MM.1S (cell line): ENCODE measurements at regions not wholly inside any gene's neighbourhood (a gene's known extent, or its start where the extent isn't known, plus 50 kb on each side); places are given as distances from the start of the nearest gene placed in this dataset.

Experiments
- DNase-seq: peaks from one replicate; pipeline ENCODE4 v3.0.0-alpha.2; 2015
- H2AFZ ChIP-seq: fragments of 300-600 bp; sonication (generic); 2 replicates; pipeline ENCODE4 v1.6.0; 2016; ENCODE audit warnings: antibody characterized with exemption, low read length
- H3F3A ChIP-seq: fragments of 300-600 bp; sonication (generic); 2 replicates; pipeline ENCODE4 v1.6.1; 2016; ENCODE audit warnings: mild to moderate bottlenecking, antibody characterized with exemption, low read length, moderate library complexity, mixed read lengths; ENCODE audit not compliant: insufficient read depth
- H3K27ac ChIP-seq: fragments of 300-600 bp; sonication (generic); 2 replicates; pipeline ENCODE4 v1.5.1; 2016; ENCODE audit warnings: mild to moderate bottlenecking, low read length
- H3K27me3 ChIP-seq: fragments of 300-600 bp; sonication (generic); replicated peaks from 2 replicates; pipeline ENCODE4 v1.6.0; 2016; ENCODE audit warnings: low read length; ENCODE audit not compliant: insufficient read depth
- H3K36me3 ChIP-seq: fragments of 300-600 bp; sonication (generic); replicated peaks from 2 replicates; pipeline ENCODE4 v1.6.1; 2016; ENCODE audit warnings: mild to moderate bottlenecking, low read length, mixed read lengths; ENCODE audit not compliant: insufficient read depth
- H3K4me1 ChIP-seq: fragments of 300-600 bp; sonication (generic); 2 replicates; pipeline ENCODE4 v1.6.1; 2016; ENCODE audit warnings: low read length, mixed read lengths
- H3K4me2 ChIP-seq: fragments of 300-600 bp; sonication (generic); 2 replicates; pipeline ENCODE4 v1.6.0; 2016; ENCODE audit warnings: low read depth, low read length
- H3K4me3 ChIP-seq: fragments of 300-600 bp; sonication (generic); 2 replicates; pipeline ENCODE4 v1.5.1; 2016; ENCODE audit warnings: low read length, mixed read lengths
- H3K79me2 ChIP-seq: fragments of 300-600 bp; sonication (generic); 2 replicates; pipeline ENCODE4 v1.6.1; 2016; ENCODE audit warnings: mixed run types, low read length, mixed read lengths
- H3K9ac ChIP-seq: fragments of 300-600 bp; sonication (generic); 2 replicates; pipeline ENCODE4 v1.6.1; 2016; ENCODE audit warnings: low read length, mixed read lengths
- H3K9me2 ChIP-seq: fragments of 300-600 bp; sonication (generic); replicated peaks from 2 replicates; pipeline ENCODE4 v1.6.1; 2016; ENCODE audit warnings: mild to moderate bottlenecking, low read length, mixed read lengths; ENCODE audit not compliant: insufficient read depth
- H3K9me3 ChIP-seq: fragments of 300-600 bp; sonication (generic); replicated peaks from 2 replicates; pipeline ENCODE4 v1.6.1; 2016; ENCODE audit warnings: mild to moderate bottlenecking, low read length, mixed read lengths; ENCODE audit not compliant: insufficient read depth
- H4K20me1 ChIP-seq: fragments of 300-600 bp; sonication (generic); 2 replicates; pipeline ENCODE4 v1.6.1; 2016; ENCODE audit warnings: mild to moderate bottlenecking, low read length, moderate library complexity, mixed read lengths; ENCODE audit not compliant: insufficient read depth
- CTCF ChIP-seq: fragments of 300-600 bp; sonication (generic); IDR thresholded peaks from 2 replicates; pipeline ENCODE4 v1.5.1; 2016; ENCODE audit warnings: antibody characterized with exemption, low read length, mixed read lengths
- EZH2 ChIP-seq: fragments of 300-600 bp; sonication (generic); optimal IDR thresholded peaks from 2 replicates; pipeline ENCODE3; 2017; ENCODE audit warnings: low read depth, mild to moderate bottlenecking, antibody characterized with exemption, low read length, mixed read lengths
- EZH2phosphoT487 ChIP-seq: fragments of 300-600 bp; sonication (generic); IDR thresholded peaks from 2 replicates; pipeline ENCODE4 v1.6.1; 2018; ENCODE audit warnings: antibody characterized with exemption, low read length

GRCh38 chr5:81904861-81905260 is 67.0 kb upstream of the ATG10 start:
- no peaks in the 10 kb centered on the region for H3K9me3 ChIP-seq
- no peaks in the 10 kb centered on the region for H3F3A ChIP-seq
- no peaks in the 10 kb centered on the region for H3K4me1 ChIP-seq
- no peak overlapping the region for H3K9ac ChIP-seq
- H4K20me1 ChIP-seq, result no peaks in the 10 kb centered on the region
- no peak overlapping the region for H2AFZ ChIP-seq
- H3K36me3 ChIP-seq, result no peaks in the 10 kb centered on the region
- H3K27me3 ChIP-seq, result no peaks in the 10 kb centered on the region
- H3K4me2 ChIP-seq, result no peak overlapping the region
- no peak overlapping the region for H3K27ac ChIP-seq
- TF ChIP-seq EZH2 (no peak), EZH2phosphoT487 (no peak), CTCF (no peak)
- no peaks in the 10 kb centered on the region for H3K9me2 ChIP-seq
- H3K4me3 ChIP-seq, result no peak overlapping the region
- H3K79me2 ChIP-seq, result no peaks in the 10 kb centered on the region
- no peak for DNase-seq

GRCh38 chr5:81904166-81904565 is 67.7 kb upstream of the ATG10 start:
- Histone ChIP-seq H3K36me3 (no peaks in the 10 kb centered on the region), H2AFZ (no peak overlapping the region), H3K9me3 (no peaks in the 10 kb centered on the region), H3K4me1 (no peaks in the 10 kb centered on the region), H3K79me2 (no peaks in the 10 kb centered on the region), H3K4me3 (no peak overlapping the region), H3K9me2 (no peaks in the 10 kb centered on the region), H4K20me1 (no peaks in the 10 kb centered on the region), H3K9ac (no peak overlapping the region), H3F3A (no peaks in the 10 kb centered on the region), H3K27ac (no peak overlapping the region), H3K27me3 (no peaks in the 10 kb centered on the region), H3K4me2 (no peak overlapping the region)
- DNase-seq, result no peak
- TF ChIP-seq EZH2phosphoT487 (no peak), EZH2 (no peak), CTCF (no peak)

GRCh38 chr5:81901586-81901985 is 70.2 kb upstream of the ATG10 start:
- Histone ChIP-seq H3K79me2 (no peaks in the 10 kb centered on the region), H3K27me3 (no peaks in the 10 kb centered on the region), H3K4me1 (no peaks in the 10 kb centered on the region), H3F3A (no peaks in the 10 kb centered on the region), H3K4me2 (no peak overlapping the region), H3K9me2 (no peaks in the 10 kb centered on the region), H3K4me3 (no peak overlapping the region), H4K20me1 (no peaks in the 10 kb centered on the region), H3K27ac (no peak overlapping the region), H3K9ac (no peak overlapping the region), H3K9me3 (no peaks in the 10 kb centered on the region), H2AFZ (no peak overlapping the region), H3K36me3 (no peaks in the 10 kb centered on the region)
- no peak for DNase-seq
- TF ChIP-seq CTCF (no peak), EZH2 (no peak), EZH2phosphoT487 (no peak)
